H9 (cell line): ENCODE measurements at regions not wholly inside any gene's neighbourhood (a gene's known extent, or its start where the extent isn't known, plus 50 kb on each side); places are given as distances from the start of the nearest gene placed in this dataset.

Source experiments
- DNase-seq: peaks from one replicate; pipeline ENCODE4 v3.0.0-alpha.2; 2017
- H2AFZ ChIP-seq: one replicate; pipeline ENCODE4 v1.6.1; 2013; ENCODE audit warnings: mild to moderate bottlenecking, low read length, control low read depth, moderate library complexity
- H2AK5ac ChIP-seq: 2 replicates; pipeline ENCODE4 v1.6.1; 2013; ENCODE audit warnings: low read length, control low read depth, mixed read lengths; ENCODE audit not compliant: insufficient read length
- H2BK120ac ChIP-seq: one replicate; pipeline ENCODE4 v1.6.1; 2013; ENCODE audit warnings: low read depth, mild to moderate bottlenecking, low read length, control low read depth, inconsistent platforms; ENCODE audit not compliant: poor library complexity, severe bottlenecking
- H2BK12ac ChIP-seq: 2 replicates; pipeline ENCODE4 v1.6.1; 2013; ENCODE audit warnings: low read length, control low read depth, mixed read lengths, low read depth; ENCODE audit not compliant: insufficient read length
- H2BK15ac ChIP-seq: 2 replicates; pipeline ENCODE4 v1.6.1; 2013; ENCODE audit warnings: low read depth, low read length, control low read depth
- H2BK20ac ChIP-seq: one replicate; pipeline ENCODE4 v1.6.1; 2013; ENCODE audit warnings: low read depth, mild to moderate bottlenecking, low read length, control low read depth, inconsistent platforms; ENCODE audit not compliant: poor library complexity, severe bottlenecking
- H2BK5ac ChIP-seq: 2 replicates; pipeline ENCODE4 v1.6.1; 2013; ENCODE audit warnings: low read length, control low read depth, mixed read lengths; ENCODE audit not compliant: insufficient read length
- H3K14ac ChIP-seq: 2 replicates; pipeline ENCODE4 v1.6.1; 2013; ENCODE audit warnings: low read length, control low read depth; ENCODE audit not compliant: insufficient read depth
- H3K18ac ChIP-seq: 2 replicates; pipeline ENCODE4 v1.6.1; 2013; ENCODE audit warnings: low read depth, mild to moderate bottlenecking, mixed read lengths, low read length, control low read depth; ENCODE audit not compliant: insufficient read length
- H3K23ac ChIP-seq: 2 replicates; pipeline ENCODE4 v1.6.1; 2013; ENCODE audit warnings: low read length, control low read depth, mixed read lengths, low read depth; ENCODE audit not compliant: insufficient read length
- H3K23me2 ChIP-seq: 2 replicates; pipeline ENCODE4 v1.6.1; 2013; ENCODE audit warnings: low read depth, mild to moderate bottlenecking, mixed read lengths, low read length, control low read depth; ENCODE audit not compliant: insufficient read length, poor library complexity, severe bottlenecking
- H3K27ac ChIP-seq: 2 replicates; pipeline ENCODE4 v1.5.1; 2013; ENCODE audit warnings: low read length, control low read depth, mixed read lengths, low read depth; ENCODE audit not compliant: insufficient read length
- H3K27me3 ChIP-seq: 2 replicates; pipeline ENCODE4 v1.6.1; 2013; ENCODE audit warnings: low read length, control low read depth, inconsistent platforms; ENCODE audit not compliant: insufficient read depth
- H3K4ac ChIP-seq: 2 replicates; pipeline ENCODE4 v1.6.1; 2013; ENCODE audit warnings: low read depth, mild to moderate bottlenecking, control low read depth, inconsistent platforms, low read length, moderate library complexity
- H3K4me1 ChIP-seq: 2 replicates; pipeline ENCODE4 v1.6.1; 2013; ENCODE audit warnings: low read length, control low read depth, inconsistent platforms; ENCODE audit not compliant: insufficient read depth
- H3K4me2 ChIP-seq: 2 replicates; pipeline ENCODE4 v1.6.1; 2013; ENCODE audit warnings: low read length, control low read depth, mixed read lengths; ENCODE audit not compliant: insufficient read length, insufficient read depth
- H3K56ac ChIP-seq: 2 replicates; pipeline ENCODE4 v1.6.1; 2013; ENCODE audit warnings: low read depth, mild to moderate bottlenecking, mixed read lengths, low read length, control low read depth; ENCODE audit not compliant: insufficient read length
- H3K79me1 ChIP-seq: 2 replicates; pipeline ENCODE4 v1.6.1; 2013; ENCODE audit warnings: low read depth, mild to moderate bottlenecking, moderate library complexity, low read length, control low read depth, inconsistent platforms; ENCODE audit not compliant: insufficient read depth, poor library complexity, severe bottlenecking
- H3K79me2 ChIP-seq: 2 replicates; pipeline ENCODE4 v1.6.1; 2013; ENCODE audit warnings: low read length, control low read depth, inconsistent platforms; ENCODE audit not compliant: insufficient read depth
- H3K9ac ChIP-seq: 2 replicates; pipeline ENCODE4 v1.6.1; 2013; ENCODE audit warnings: low read length, control low read depth, mixed read lengths; ENCODE audit not compliant: insufficient read length; ENCODE audit errors: extremely low read depth
- H3K9me3 ChIP-seq: one replicate; pipeline ENCODE4 v1.6.1; 2013; ENCODE audit warnings: low read depth, low read length, inconsistent platforms; ENCODE audit not compliant: control insufficient read depth
- H3T11ph ChIP-seq: one replicate; pipeline ENCODE4 v1.6.1; 2013; ENCODE audit warnings: mild to moderate bottlenecking, low read length, control low read depth, inconsistent platforms
- H4K20me1 ChIP-seq: one replicate; pipeline ENCODE4 v1.6.1; 2013; ENCODE audit not compliant: control insufficient read depth, insufficient read length, insufficient read depth
- H4K5ac ChIP-seq: 2 replicates; pipeline ENCODE4 v1.6.1; 2013; ENCODE audit warnings: low read depth, mild to moderate bottlenecking, mixed read lengths, low read length, control low read depth; ENCODE audit not compliant: insufficient read length
- H4K8ac ChIP-seq: replicated peaks from 2 replicates; pipeline ENCODE4 v1.6.1; 2013; ENCODE audit warnings: low read length, control low read depth, mixed read lengths, low read depth; ENCODE audit not compliant: insufficient read length
- H4K91ac ChIP-seq: 2 replicates; pipeline ENCODE4 v1.6.1; 2013; ENCODE audit warnings: low read depth, mild to moderate bottlenecking, moderate library complexity, mixed read lengths, low read length, control low read depth; ENCODE audit not compliant: insufficient read length
- H3K27ac Mint-ChIP-seq, 3 experiments: 2 replicates in 2 of 3; 3 replicates in 1 of 3; pipeline ENCODE4 v1.8.0; 2020 to 2021; ENCODE audit warnings: mixed read lengths in 3 of 3, mild to moderate bottlenecking in 1 of 3, moderate library complexity in 1 of 3
- H3K27me3 Mint-ChIP-seq: 2 replicates; pipeline ENCODE4 v1.8.0; 2021; ENCODE audit warnings: low read depth, mild to moderate bottlenecking, moderate library complexity, mixed read lengths
- H3K36me3 Mint-ChIP-seq, 3 experiments: 2 replicates in 2 of 3; 3 replicates in 1 of 3; pipeline ENCODE4 v1.8.0; 2020 to 2021; ENCODE audit warnings: low read depth in 3 of 3, mixed read lengths in 3 of 3; ENCODE audit not compliant: insufficient read depth in 1 of 3
- H3K4me1 Mint-ChIP-seq, 2 experiments: 2 replicates each; pipeline ENCODE4 v1.8.0; 2020; ENCODE audit warnings: mixed read lengths in 2 of 2
- H3K4me3 Mint-ChIP-seq, 2 experiments: 2 replicates in 1 of 2; 3 replicates in 1 of 2; pipeline ENCODE4 v1.8.0; 2020 to 2021; ENCODE audit warnings: mild to moderate bottlenecking in 2 of 2, mixed read lengths in 2 of 2, moderate library complexity in 1 of 2
- H3K9me3 Mint-ChIP-seq, 2 experiments: 2 replicates in 1 of 2; 3 replicates in 1 of 2; pipeline ENCODE4 v1.8.0; 2020; ENCODE audit warnings: mild to moderate bottlenecking in 2 of 2, mixed read lengths in 2 of 2, moderate library complexity in 1 of 2
- WGBS: extraction: QIAGEN DNeasy Blood & Tissue Kit; methylation state at CpG from one replicate; pipeline ENCODE4 v1.1.7; 2013; ENCODE audit warnings: missing lambda C conversion rate, low lambda C conversion rate, mixed read lengths; ENCODE audit not compliant: insufficient read length; ENCODE audit errors: extremely low coverage; 5-methylcytosine and 5-hydroxymethylcytosine counted together
- TF ChIP-seq, protein P1 (sequence below): fragments of 200-600 bp; sonication (generic); conservative IDR thresholded peaks from 3 replicates; pipeline ENCODE4 v1.8.0; 2021; ENCODE audit warnings: antibody characterized with exemption, mild to moderate bottlenecking

DNA sequence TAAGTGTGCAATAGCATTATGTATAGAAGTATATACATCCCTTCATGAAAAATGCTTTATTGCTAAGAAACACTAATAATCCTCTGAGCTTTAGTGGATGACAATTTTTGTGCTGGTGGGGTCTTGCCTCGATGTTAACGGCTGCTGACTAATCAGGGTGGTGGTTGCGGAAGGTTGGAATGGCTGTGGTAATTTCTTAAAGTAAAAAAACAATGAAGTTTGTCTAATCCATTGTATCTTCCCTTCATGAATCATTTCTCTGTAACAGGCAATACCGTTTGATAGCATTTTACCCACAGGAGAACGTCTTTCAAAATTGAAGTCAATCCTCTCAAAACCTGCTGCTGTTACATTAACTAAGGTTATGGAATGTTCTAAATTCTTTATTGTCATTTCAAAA lies 816.5 kb upstream of the GJE1 start:
- H3K4ac ChIP-seq = no peak overlapping the region
- no peak overlapping the region for H2AFZ ChIP-seq
- H3K27ac ChIP-seq = no peak overlapping the region
- no peak overlapping the region for H3K14ac ChIP-seq
- no peaks in the 10 kb centered on the region for H3K27me3 ChIP-seq
- no peaks in the 10 kb centered on the region for H3K27me3 Mint-ChIP-seq
- H3K18ac ChIP-seq = no peak overlapping the region
- no peaks in the 10 kb centered on the region for H3K9me3 ChIP-seq
- DNase-seq = no peak
- no peak overlapping the region for H3K9ac ChIP-seq
- H3K4me2 ChIP-seq = no peak overlapping the region
- H4K8ac ChIP-seq = no peak overlapping the region
- no peaks in the 10 kb centered on the region for H3K4me1 ChIP-seq
- H3K79me1 ChIP-seq = no peaks in the 10 kb centered on the region
- no peak overlapping the region for H3K27ac Mint-ChIP-seq
- H2BK20ac ChIP-seq = no peak overlapping the region
- H3K56ac ChIP-seq = no peak overlapping the region
- no peak overlapping the region for H2BK120ac ChIP-seq
- no peaks in the 10 kb centered on the region; a peak in 1 of 5 replicates for H3K9me3 Mint-ChIP-seq
- H3K4me3 Mint-ChIP-seq = no peak overlapping the region
- WGBS = no CpG with 5 or more reads among the region's 5 CpGs
- no peaks in the 10 kb centered on the region; a peak in 1 of 4 replicates for H3K4me1 Mint-ChIP-seq
- no peak overlapping the region for H2BK15ac ChIP-seq
- H3K36me3 Mint-ChIP-seq = no peaks in the 10 kb centered on the region
- no peak overlapping the region for H2BK12ac ChIP-seq
- H4K91ac ChIP-seq = no peak overlapping the region
- TF ChIP-seq, protein P1, sequence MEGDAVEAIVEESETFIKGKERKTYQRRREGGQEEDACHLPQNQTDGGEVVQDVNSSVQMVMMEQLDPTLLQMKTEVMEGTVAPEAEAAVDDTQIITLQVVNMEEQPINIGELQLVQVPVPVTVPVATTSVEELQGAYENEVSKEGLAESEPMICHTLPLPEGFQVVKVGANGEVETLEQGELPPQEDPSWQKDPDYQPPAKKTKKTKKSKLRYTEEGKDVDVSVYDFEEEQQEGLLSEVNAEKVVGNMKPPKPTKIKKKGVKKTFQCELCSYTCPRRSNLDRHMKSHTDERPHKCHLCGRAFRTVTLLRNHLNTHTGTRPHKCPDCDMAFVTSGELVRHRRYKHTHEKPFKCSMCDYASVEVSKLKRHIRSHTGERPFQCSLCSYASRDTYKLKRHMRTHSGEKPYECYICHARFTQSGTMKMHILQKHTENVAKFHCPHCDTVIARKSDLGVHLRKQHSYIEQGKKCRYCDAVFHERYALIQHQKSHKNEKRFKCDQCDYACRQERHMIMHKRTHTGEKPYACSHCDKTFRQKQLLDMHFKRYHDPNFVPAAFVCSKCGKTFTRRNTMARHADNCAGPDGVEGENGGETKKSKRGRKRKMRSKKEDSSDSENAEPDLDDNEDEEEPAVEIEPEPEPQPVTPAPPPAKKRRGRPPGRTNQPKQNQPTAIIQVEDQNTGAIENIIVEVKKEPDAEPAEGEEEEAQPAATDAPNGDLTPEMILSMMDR = no peak
- H2BK5ac ChIP-seq = no peak overlapping the region
- no peak overlapping the region for H3K23ac ChIP-seq
- no peaks in the 10 kb centered on the region for H4K20me1 ChIP-seq
- no peak overlapping the region for H4K5ac ChIP-seq
- no peaks in the 10 kb centered on the region for H3K23me2 ChIP-seq
- H3K79me2 ChIP-seq = no peaks in the 10 kb centered on the region
- H3T11ph ChIP-seq = no peak overlapping the region
- no peak overlapping the region for H2AK5ac ChIP-seq
